Hepatocyte (in vitro differentiated cells): ENCODE measurements at regions not wholly inside any gene's neighbourhood (a gene's known extent, or its start where the extent isn't known, plus 50 kb on each side); places are given as distances from the start of the nearest gene placed in this dataset.
"Not testable (repeated sequence)": the region's sequence is repeated elsewhere in the genome, so short reads cannot be mapped to it uniquely, and the experiment has no call there.

Source experiments
- DNase-seq: peaks from one replicate; pipeline ENCODE4 v3.0.0-alpha.2; 2016; ENCODE audit warnings: low spot score
- H2AFZ ChIP-seq: fragments of 200-600 bp; sonication (generic); 2 replicates; pipeline ENCODE4 v1.6.0; 2016; ENCODE audit warnings: antibody characterized with exemption, mild to moderate bottlenecking
- H3K27ac ChIP-seq: fragments of 200-600 bp; sonication (generic); 2 replicates; pipeline ENCODE4 v1.5.1; 2016; ENCODE audit warnings: mild to moderate bottlenecking
- H3K27me3 ChIP-seq: fragments of 200-600 bp; sonication (generic); 2 replicates; pipeline ENCODE4 v1.6.1; 2016
- H3K36me3 ChIP-seq: fragments of 200-600 bp; sonication (generic); replicated peaks from 2 replicates; pipeline ENCODE4 v1.5.1; 2016; ENCODE audit warnings: low read depth; ENCODE audit not compliant: insufficient read depth
- H3K4me1 ChIP-seq: fragments of 200-600 bp; sonication (generic); 2 replicates; pipeline ENCODE4 v1.5.1; 2016; ENCODE audit warnings: mild to moderate bottlenecking, moderate library complexity; ENCODE audit not compliant: insufficient read depth
- H3K4me2 ChIP-seq: fragments of 200-600 bp; sonication (generic); 2 replicates; pipeline ENCODE4 v1.6.0; 2016
- H3K4me3 ChIP-seq: fragments of 200-600 bp; sonication (generic); 2 replicates; pipeline ENCODE4 v1.5.1; 2016; ENCODE audit warnings: mild to moderate bottlenecking
- H3K79me2 ChIP-seq: fragments of 200-600 bp; sonication (generic); 2 replicates; pipeline ENCODE4 v1.6.0; 2017; ENCODE audit warnings: mild to moderate bottlenecking
- H3K9me2 ChIP-seq: fragments of 200-600 bp; sonication (generic); replicated peaks from 2 replicates; pipeline ENCODE4 v1.6.0; 2017; ENCODE audit warnings: mild to moderate bottlenecking; ENCODE audit not compliant: insufficient read depth
- H3K9me3 ChIP-seq: fragments of 200-600 bp; sonication (generic); 2 replicates; pipeline ENCODE4 v1.5.1; 2016; ENCODE audit warnings: low read depth, mild to moderate bottlenecking
- H4K20me1 ChIP-seq: fragments of 200-600 bp; sonication (generic); 2 replicates; pipeline ENCODE4 v1.6.0; 2016; ENCODE audit warnings: mild to moderate bottlenecking; ENCODE audit not compliant: insufficient read depth, poor library complexity, severe bottlenecking
- EZH2 ChIP-seq: fragments of 200-600 bp; sonication (generic); IDR thresholded peaks from 2 replicates; pipeline ENCODE4 v1.6.1; 2016; ENCODE audit warnings: antibody characterized with exemption, mild to moderate bottlenecking, borderline replicate concordance
- EZH2phosphoT487 ChIP-seq: fragments of 200-600 bp; sonication (generic); IDR thresholded peaks from one replicate; pipeline ENCODE4 v1.6.1; 2018; ENCODE audit warnings: antibody characterized with exemption, mild to moderate bottlenecking, low read depth, moderate library complexity; ENCODE audit not compliant: unreplicated experiment, severe bottlenecking
- WGBS: methylation state at CpG from one replicate; pipeline ENCODE4 v1.1.6; 2016; ENCODE audit warnings: low lambda C conversion rate; ENCODE audit errors: missing lambda C conversion rate; 5-methylcytosine and 5-hydroxymethylcytosine counted together
- TF ChIP-seq, protein P1 (sequence below): fragments of 200-600 bp; sonication (generic); IDR thresholded peaks from 2 replicates; pipeline ENCODE4 v1.5.1; 2016; ENCODE audit warnings: antibody characterized with exemption, mild to moderate bottlenecking; ENCODE audit not compliant: poor library complexity

- Histone ChIP-seq H3K27me3 (no peaks in the 10 kb centered on the region), H2AFZ (no peak overlapping the region), H3K9me3 (no peaks in the 10 kb centered on the region), H3K27ac (no peak overlapping the region), H3K4me3 (no peak overlapping the region), H3K4me2 (no peak overlapping the region), H3K9me2 (no peaks in the 10 kb centered on the region), H3K4me1 (no peaks in the 10 kb centered on the region), H4K20me1 (no peaks in the 10 kb centered on the region), H3K36me3 (no peaks in the 10 kb centered on the region), H3K79me2 (no peaks in the 10 kb centered on the region)
- DNase-seq = no peak
- TF ChIP-seq EZH2 (no peak), EZH2phosphoT487 (no peak)
- TF ChIP-seq, protein P1, sequence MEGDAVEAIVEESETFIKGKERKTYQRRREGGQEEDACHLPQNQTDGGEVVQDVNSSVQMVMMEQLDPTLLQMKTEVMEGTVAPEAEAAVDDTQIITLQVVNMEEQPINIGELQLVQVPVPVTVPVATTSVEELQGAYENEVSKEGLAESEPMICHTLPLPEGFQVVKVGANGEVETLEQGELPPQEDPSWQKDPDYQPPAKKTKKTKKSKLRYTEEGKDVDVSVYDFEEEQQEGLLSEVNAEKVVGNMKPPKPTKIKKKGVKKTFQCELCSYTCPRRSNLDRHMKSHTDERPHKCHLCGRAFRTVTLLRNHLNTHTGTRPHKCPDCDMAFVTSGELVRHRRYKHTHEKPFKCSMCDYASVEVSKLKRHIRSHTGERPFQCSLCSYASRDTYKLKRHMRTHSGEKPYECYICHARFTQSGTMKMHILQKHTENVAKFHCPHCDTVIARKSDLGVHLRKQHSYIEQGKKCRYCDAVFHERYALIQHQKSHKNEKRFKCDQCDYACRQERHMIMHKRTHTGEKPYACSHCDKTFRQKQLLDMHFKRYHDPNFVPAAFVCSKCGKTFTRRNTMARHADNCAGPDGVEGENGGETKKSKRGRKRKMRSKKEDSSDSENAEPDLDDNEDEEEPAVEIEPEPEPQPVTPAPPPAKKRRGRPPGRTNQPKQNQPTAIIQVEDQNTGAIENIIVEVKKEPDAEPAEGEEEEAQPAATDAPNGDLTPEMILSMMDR = no peak
- 83% methylated on average over 2 of the region's 2 CpGs for whole genome bisulfite sequencing
Measured at GRCh38 chr18:39208729-39209128, 1643.1 kb upstream of the CELF4 start.

DNA sequence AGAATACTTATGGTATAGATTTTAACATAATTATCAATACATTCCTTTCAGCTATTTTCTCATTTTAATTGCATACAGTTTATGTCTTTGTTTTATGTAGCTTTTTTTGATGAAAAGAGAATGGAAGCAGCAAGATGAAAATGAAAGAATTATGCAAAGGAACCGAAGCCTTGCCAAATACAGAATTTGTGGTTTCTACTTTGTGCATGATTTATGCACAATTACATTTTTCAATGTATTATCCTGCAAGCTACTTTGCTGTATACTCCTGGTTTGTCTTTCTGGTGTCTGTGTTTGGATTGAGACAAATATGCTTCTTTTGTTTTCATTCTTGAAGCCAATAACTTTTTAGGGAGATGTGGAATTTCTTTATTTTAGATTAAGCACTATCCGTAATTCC, 1642.6 kb upstream of the CELF4 start:
- Histone ChIP-seq H3K27me3 (no peaks in the 10 kb centered on the region), H2AFZ (no peak overlapping the region), H3K4me3 (no peak overlapping the region), H3K36me3 (no peaks in the 10 kb centered on the region), H3K79me2 (no peaks in the 10 kb centered on the region), H3K27ac (no peak overlapping the region), H3K4me2 (no peak overlapping the region), H3K9me2 (no peaks in the 10 kb centered on the region), H3K9me3 (no peaks in the 10 kb centered on the region), H4K20me1 (no peaks in the 10 kb centered on the region), H3K4me1 (no peaks in the 10 kb centered on the region)
- DNase-seq = no peak
- TF ChIP-seq EZH2 = no peak
- TF ChIP-seq, protein P1 = no peak
- no peak for TF ChIP-seq EZH2phosphoT487
- 74% methylated on average over 2 of the region's 2 CpGs for WGBS

- DNase-seq, H3K36me3 ChIP-seq, H3K9me3 ChIP-seq, H3K79me2 ChIP-seq, H3K4me1 ChIP-seq, H3K27me3 ChIP-seq, H4K20me1 ChIP-seq, H3K4me2 ChIP-seq, H3K9me2 ChIP-seq, H2AFZ ChIP-seq, H3K27ac ChIP-seq, H3K4me3 ChIP-seq: not testable (repeated sequence)
- 94% methylated on average over 4 of the region's 4 CpGs for WGBS
Measured at GRCh38 chr18:39206398-39207103, 1641.0 kb upstream of the CELF4 start.

GRCh38 chr18:39205565-39206195, 1640.1 kb upstream of the CELF4 start:
- Histone ChIP-seq H3K4me1 (no peaks in the 10 kb centered on the region), H3K27me3 (no peaks in the 10 kb centered on the region), H2AFZ (no peak overlapping the region), H3K4me3 (no peak overlapping the region), H3K36me3 (no peaks in the 10 kb centered on the region), H3K27ac (no peak overlapping the region), H3K9me2 (no peaks in the 10 kb centered on the region), H3K9me3 (no peaks in the 10 kb centered on the region), H3K79me2 (no peaks in the 10 kb centered on the region), H3K4me2 (no peak overlapping the region), H4K20me1 (no peaks in the 10 kb centered on the region)
- DNase-seq = no peak
- TF ChIP-seq, protein P1 = no peak
- no peak for TF ChIP-seq EZH2phosphoT487
- TF ChIP-seq EZH2 = no peak
- 86% methylated on average over 6 of the region's 6 CpGs for WGBS
